H1 (cell line): ENCODE measurements at regions not wholly inside any gene's neighbourhood (a gene's known extent, or its start where the extent isn't known, plus 50 kb on each side); places are given as distances from the start of the nearest gene placed in this dataset.

Experiments used
- ASH2L ChIP-seq: fragments of 200-600, 300-600 bp; sonication (generic); IDR thresholded peaks from one replicate; pipeline ENCODE4 v1.7.1; 2017; ENCODE audit warnings: low read length
- CEBPB ChIP-seq: IDR thresholded peaks from 2 replicates; pipeline ENCODE4 v1.6.1; 2012; ENCODE audit warnings: low read depth, low read length
- CTCF ChIP-seq, 3 experiments: IDR thresholded peaks; 1 replicate in 2 of 3; 2 replicates in 1 of 3; pipeline versions ENCODE4 v1.5.1 to v1.6.1; 2011; ENCODE audit warnings: low read length in 3 of 3, mild to moderate bottlenecking in 3 of 3, inconsistent platforms in 2 of 3, low read depth in 1 of 3, moderate library complexity in 1 of 3; ENCODE audit not compliant: insufficient read depth in 1 of 3; ENCODE audit errors: control extremely low read depth in 1 of 3
- EGR1 ChIP-seq: IDR thresholded peaks from 2 replicates; pipeline ENCODE4 v1.6.1; 2011; ENCODE audit warnings: low read depth, low read length, borderline replicate concordance
- EZH2 ChIP-seq: fragments of 200-600 bp; sonication (generic); IDR thresholded peaks from 2 replicates; pipeline ENCODE4 v1.7.1; 2012; ENCODE audit warnings: low read depth, mild to moderate bottlenecking, moderate library complexity, low read length, inconsistent platforms; ENCODE audit not compliant: severe bottlenecking
- JUND ChIP-seq: IDR thresholded peaks from 2 replicates; pipeline ENCODE4 v1.6.1; 2011; ENCODE audit warnings: mild to moderate bottlenecking, improper control_type of control experiment, low read length
- MAX ChIP-seq: IDR thresholded peaks from 2 replicates; pipeline ENCODE4 v1.6.1; 2012; ENCODE audit warnings: inconsistent platforms
- PHF8 ChIP-seq: fragments of 200-600 bp; sonication (generic); conservative IDR thresholded peaks from 2 replicates; pipeline ENCODE4 v1.7.1; 2012; ENCODE audit warnings: low read depth, mild to moderate bottlenecking, inconsistent platforms, low read length, moderate library complexity
- YY1 ChIP-seq: IDR thresholded peaks from 2 replicates; pipeline ENCODE4 v1.6.1; 2011; ENCODE audit warnings: low read depth, mild to moderate bottlenecking, low read length

- TF ChIP-seq CTCF (IDR thresholded peaks at IDR 0.05; ENCODE audit: control extremely low read depth in 1 of 3, insufficient read depth in 1 of 3, low read depth in 1 of 3, low read length in 3 of 3) (peak; percentile 96 to 98 (median 98)), MAX (no peak; the same call in 1 of the 2 replicates), YY1 (no peak), ASH2L (peak; percentile 80), EGR1 (no peak), CEBPB (no peak), EZH2 (no peak), JUND (no peak; the same call in 1 of the 2 replicates), PHF8 (no peak)
Measured at GRCh38 chr12:107912421-107913004, 138.0 kb downstream of the ASCL4 start.
